Astrocyte (in vitro differentiated cells and primary cell): ENCODE measurements at regions not wholly inside any gene's neighbourhood (a gene's known extent, or its start where the extent isn't known, plus 50 kb on each side); places are given as distances from the start of the nearest gene placed in this dataset.

Experiments
- DNase-seq: peaks from one replicate; pipeline ENCODE4 v3.0.0-alpha.2; 2010; ENCODE audit warnings: low read depth
- FAIRE-seq: peaks from 2 replicates; lab custom pipeline; 2011; peaks lifted over from hg19 to GRCh38; lab: Jason Lieb, UNC
- H2AFZ ChIP-seq: 2 replicates; pipeline ENCODE4 v1.6.0; 2012; ENCODE audit warnings: low read depth, low read length, inconsistent platforms
- H3K27ac ChIP-seq: 2 replicates; pipeline ENCODE4 v1.5.1; 2011; ENCODE audit warnings: low read depth, low read length, inconsistent platforms
- H3K27me3 ChIP-seq: 2 replicates; pipeline ENCODE4 v1.6.0; 2011; ENCODE audit warnings: low read length, inconsistent platforms; ENCODE audit not compliant: insufficient read depth
- H3K36me3 ChIP-seq: 2 replicates; pipeline ENCODE4 v1.5.1; 2011; ENCODE audit warnings: low read length, inconsistent platforms; ENCODE audit not compliant: insufficient read depth
- H3K4me1 ChIP-seq: 2 replicates; pipeline ENCODE4 v1.5.1; 2011; ENCODE audit warnings: low read length, inconsistent platforms; ENCODE audit not compliant: insufficient read depth
- H3K4me2 ChIP-seq: 2 replicates; pipeline ENCODE4 v1.6.0; 2012; ENCODE audit warnings: low read length, inconsistent platforms
- H3K4me3 ChIP-seq: 2 replicates; pipeline ENCODE4 v1.5.1; 2011; ENCODE audit warnings: low read depth, mild to moderate bottlenecking, low read length, inconsistent platforms; ENCODE audit not compliant: insufficient read depth
- H3K79me2 ChIP-seq: 2 replicates; pipeline ENCODE4 v1.6.0; 2012; ENCODE audit warnings: mild to moderate bottlenecking, low read length, inconsistent platforms; ENCODE audit not compliant: insufficient read depth
- H3K9ac ChIP-seq: 2 replicates; pipeline ENCODE4 v1.6.0; 2012; ENCODE audit warnings: mild to moderate bottlenecking, low read length, inconsistent platforms
- H3K9me3 ChIP-seq: 2 replicates; pipeline ENCODE4 v1.5.1; 2012; ENCODE audit warnings: low read depth, mild to moderate bottlenecking, low read length, inconsistent platforms; ENCODE audit not compliant: insufficient read depth
- H4K20me1 ChIP-seq: 2 replicates; pipeline ENCODE4 v1.6.0; 2012; ENCODE audit warnings: low read length, inconsistent platforms; ENCODE audit not compliant: insufficient read depth
- H3K27ac Mint-ChIP-seq: one replicate; pipeline ENCODE4 v1.8.0; 2021; ENCODE audit warnings: mild to moderate bottlenecking, mixed read lengths; ENCODE audit not compliant: unreplicated experiment
- H3K27me3 Mint-ChIP-seq: one replicate; pipeline ENCODE4 v1.8.0; 2021; ENCODE audit warnings: low read depth, mixed read lengths; ENCODE audit not compliant: unreplicated experiment
- H3K36me3 Mint-ChIP-seq: one replicate; pipeline ENCODE4 v1.8.0; 2021; ENCODE audit warnings: low read depth, mixed read lengths; ENCODE audit not compliant: unreplicated experiment
- H3K4me1 Mint-ChIP-seq: one replicate; pipeline ENCODE4 v1.8.0; 2021; ENCODE audit warnings: low read depth, mixed read lengths; ENCODE audit not compliant: unreplicated experiment
- H3K4me3 Mint-ChIP-seq: one replicate; pipeline ENCODE4 v1.8.0; 2021; ENCODE audit warnings: mild to moderate bottlenecking, moderate library complexity, mixed read lengths; ENCODE audit not compliant: unreplicated experiment
- H3K9me3 Mint-ChIP-seq: one replicate; pipeline ENCODE4 v1.8.0; 2021; ENCODE audit warnings: mild to moderate bottlenecking, mixed read lengths; ENCODE audit not compliant: unreplicated experiment
- EZH2 ChIP-seq: IDR thresholded peaks from 2 replicates; pipeline ENCODE4 v1.6.1; 2012; ENCODE audit warnings: mild to moderate bottlenecking, low read length, inconsistent platforms; ENCODE audit not compliant: insufficient read depth
- TF ChIP-seq, protein P1 (sequence below): IDR thresholded peaks from 2 replicates; pipeline ENCODE4 v1.5.1; 2011; ENCODE audit warnings: low read depth, mild to moderate bottlenecking, inconsistent platforms, low read length, moderate library complexity; ENCODE audit not compliant: insufficient read depth

DNA sequence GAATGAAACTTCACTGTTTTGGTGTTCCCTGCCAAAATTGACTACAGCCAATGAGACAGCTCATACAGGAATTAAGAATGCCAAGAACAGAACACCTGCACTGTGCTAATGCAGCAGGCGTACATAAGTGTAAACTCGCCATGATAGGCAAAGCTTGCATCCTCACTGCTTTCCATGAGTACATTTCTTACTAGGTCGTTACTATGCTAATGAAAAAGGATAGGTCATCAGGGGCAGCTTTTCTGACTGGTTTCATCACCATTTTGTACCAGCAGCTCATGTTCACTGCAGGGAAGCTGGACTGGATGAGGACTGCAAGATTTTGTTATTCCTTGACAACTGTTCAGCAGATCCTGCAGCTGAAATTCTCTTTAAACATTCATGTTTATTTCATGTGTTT, 1383.8 kb downstream of the EFNB2 start:
- Histone ChIP-seq H4K20me1 (no peaks in the 10 kb centered on the region), H3K4me2 (no peak overlapping the region), H3K4me1 (no peaks in the 10 kb centered on the region), H3K36me3 (no peaks in the 10 kb centered on the region), H2AFZ (no peak overlapping the region), H3K4me3 (no peak overlapping the region), H3K9me3 (no peaks in the 10 kb centered on the region), H3K27ac (no peak overlapping the region), H3K79me2 (no peaks in the 10 kb centered on the region), H3K27me3 (no peaks in the 10 kb centered on the region), H3K9ac (no peak overlapping the region)
- Mint-ChIP-seq H3K4me3 (no peak overlapping the region), H3K27ac (no peak overlapping the region), H3K9me3 (no peaks in the 10 kb centered on the region), H3K4me1 (no peaks in the 10 kb centered on the region), H3K27me3 (no peaks in the 10 kb centered on the region), H3K36me3 (no peaks in the 10 kb centered on the region)
- FAIRE-seq (no peak), DNase-seq (no peak)
- TF ChIP-seq, protein P1, sequence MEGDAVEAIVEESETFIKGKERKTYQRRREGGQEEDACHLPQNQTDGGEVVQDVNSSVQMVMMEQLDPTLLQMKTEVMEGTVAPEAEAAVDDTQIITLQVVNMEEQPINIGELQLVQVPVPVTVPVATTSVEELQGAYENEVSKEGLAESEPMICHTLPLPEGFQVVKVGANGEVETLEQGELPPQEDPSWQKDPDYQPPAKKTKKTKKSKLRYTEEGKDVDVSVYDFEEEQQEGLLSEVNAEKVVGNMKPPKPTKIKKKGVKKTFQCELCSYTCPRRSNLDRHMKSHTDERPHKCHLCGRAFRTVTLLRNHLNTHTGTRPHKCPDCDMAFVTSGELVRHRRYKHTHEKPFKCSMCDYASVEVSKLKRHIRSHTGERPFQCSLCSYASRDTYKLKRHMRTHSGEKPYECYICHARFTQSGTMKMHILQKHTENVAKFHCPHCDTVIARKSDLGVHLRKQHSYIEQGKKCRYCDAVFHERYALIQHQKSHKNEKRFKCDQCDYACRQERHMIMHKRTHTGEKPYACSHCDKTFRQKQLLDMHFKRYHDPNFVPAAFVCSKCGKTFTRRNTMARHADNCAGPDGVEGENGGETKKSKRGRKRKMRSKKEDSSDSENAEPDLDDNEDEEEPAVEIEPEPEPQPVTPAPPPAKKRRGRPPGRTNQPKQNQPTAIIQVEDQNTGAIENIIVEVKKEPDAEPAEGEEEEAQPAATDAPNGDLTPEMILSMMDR = no peak
- TF ChIP-seq EZH2 = no peak

DNA sequence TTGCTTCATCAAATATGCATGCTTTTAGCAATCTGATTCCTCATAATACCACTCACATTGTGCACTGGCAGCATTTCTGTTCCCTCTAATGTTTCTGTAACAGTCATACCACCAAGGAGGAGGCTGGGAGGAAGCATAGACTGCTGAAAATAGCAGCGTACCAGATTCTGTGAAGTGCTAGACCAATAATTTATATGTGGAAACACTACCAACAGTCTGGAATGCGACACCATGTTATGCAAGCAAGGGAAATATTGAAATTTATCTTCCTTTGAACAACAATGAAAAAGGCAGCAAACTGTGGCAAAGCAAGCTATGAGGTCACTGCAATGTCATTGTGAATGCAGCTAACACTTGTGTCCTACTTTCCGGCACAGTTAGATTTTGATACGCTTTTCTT, 1388.0 kb downstream of the EFNB2 start:
- H3K4me3 ChIP-seq = no peak overlapping the region
- no peak overlapping the region for H3K4me3 Mint-ChIP-seq
- FAIRE-seq (no peak), DNase-seq (no peak)
- no peaks in the 10 kb centered on the region for H3K36me3 ChIP-seq
- no peaks in the 10 kb centered on the region for H3K9me3 ChIP-seq
- H3K79me2 ChIP-seq = no peaks in the 10 kb centered on the region
- H3K9me3 Mint-ChIP-seq = no peaks in the 10 kb centered on the region
- no peaks in the 10 kb centered on the region for H3K4me1 ChIP-seq
- no peak overlapping the region for H3K27ac ChIP-seq
- H3K9ac ChIP-seq = no peak overlapping the region
- TF ChIP-seq, protein P1 = no peak
- no peak for TF ChIP-seq EZH2
- H4K20me1 ChIP-seq = no peaks in the 10 kb centered on the region
- H2AFZ ChIP-seq = no peak overlapping the region
- no peaks in the 10 kb centered on the region for H3K4me1 Mint-ChIP-seq
- no peaks in the 10 kb centered on the region for H3K27me3 Mint-ChIP-seq
- H3K36me3 Mint-ChIP-seq = no peaks in the 10 kb centered on the region
- H3K4me2 ChIP-seq = no peak overlapping the region
- H3K27me3 ChIP-seq = no peaks in the 10 kb centered on the region
- no peak overlapping the region for H3K27ac Mint-ChIP-seq

DNA sequence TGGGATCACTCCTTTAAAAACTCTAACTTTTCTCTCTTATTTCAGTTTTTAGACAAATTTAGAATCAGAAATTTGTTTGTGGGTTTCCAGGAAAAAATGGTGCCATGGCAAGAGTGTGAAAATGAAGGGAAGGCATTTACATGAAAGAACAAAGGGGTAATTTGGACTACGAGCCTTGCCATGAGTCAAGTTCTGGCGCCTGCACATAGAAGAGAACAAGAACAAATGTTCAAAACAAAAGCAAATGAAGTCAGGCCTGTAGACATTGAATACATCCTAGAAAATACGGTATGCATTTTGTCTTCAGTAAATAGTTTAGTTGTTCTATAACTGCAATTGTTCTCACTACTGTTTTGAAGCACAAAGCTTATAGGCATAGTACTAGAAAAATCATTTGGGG, 1390.5 kb downstream of the EFNB2 start:
- Mint-ChIP-seq H3K27ac (no peak overlapping the region), H3K9me3 (no peaks in the 10 kb centered on the region), H3K4me3 (no peak overlapping the region), H3K27me3 (no peaks in the 10 kb centered on the region), H3K36me3 (no peaks in the 10 kb centered on the region), H3K4me1 (no peaks in the 10 kb centered on the region)
- Histone ChIP-seq H3K79me2 (no peaks in the 10 kb centered on the region), H3K9ac (no peak overlapping the region), H3K4me3 (no peak overlapping the region), H3K27ac (no peak overlapping the region), H3K36me3 (no peaks in the 10 kb centered on the region), H2AFZ (no peak overlapping the region), H3K9me3 (no peaks in the 10 kb centered on the region), H3K4me2 (no peak overlapping the region), H4K20me1 (no peaks in the 10 kb centered on the region), H3K27me3 (no peaks in the 10 kb centered on the region), H3K4me1 (no peaks in the 10 kb centered on the region)
- no peak for FAIRE-seq
- no peak for TF ChIP-seq EZH2
- TF ChIP-seq, protein P1 = no peak
- DNase-seq = no peak
